ENCODE measurements at regions not wholly inside any gene's neighbourhood (a gene's known extent, or its start where the extent isn't known, plus 50 kb on each side); places are given as distances from the start of the nearest gene placed in this dataset.

- Histone ChIP-seq H3K79me2 (ENCODE audit: low read length) (no peaks in the 10 kb centered on the region), H3K4me1 (ENCODE audit: low read length) (no peaks in the 10 kb centered on the region), H3K9ac (ENCODE audit: low read length) (no peak overlapping the region), H3F3A (ENCODE audit: insufficient read depth, low read length) (no peaks in the 10 kb centered on the region), H2AFZ (ENCODE audit: low read length) (no peak overlapping the region), H3K4me2 (ENCODE audit: low read depth, low read length) (no peak overlapping the region), H3K9me2 (replicated peaks; ENCODE audit: insufficient read depth, low read length) (no peaks in the 10 kb centered on the region), H3K9me3 (replicated peaks; ENCODE audit: insufficient read depth, low read length) (no peaks in the 10 kb centered on the region), H4K20me1 (ENCODE audit: insufficient read depth, low read length) (no peaks in the 10 kb centered on the region), H3K4me3 (ENCODE audit: low read length) (no peak overlapping the region), H3K36me3 (replicated peaks; ENCODE audit: insufficient read depth, low read length) (no peaks in the 10 kb centered on the region), H3K27me3 (replicated peaks; ENCODE audit: insufficient read depth, low read length) (no peaks in the 10 kb centered on the region), H3K27ac (ENCODE audit: low read length) (no peak overlapping the region)
- no peak for DNase-seq
- TF ChIP-seq EZH2phosphoT487 (IDR thresholded peaks at IDR 0.05; ENCODE audit: low read length) (no peak), EZH2 (optimal IDR thresholded peaks at IDR 0.05; ENCODE audit: low read depth, low read length) (no peak), CTCF (IDR thresholded peaks at IDR 0.05; ENCODE audit: low read length) (no peak)
These were observed 193.6 kb upstream of the PKDCC start for GRCh38 chr2:41854227-41854626.

- no peak overlapping the region for H3K4me3 ChIP-seq (ENCODE audit: low read length)
- H3K4me2 ChIP-seq (ENCODE audit: low read depth, low read length), result no peak overlapping the region
- no peak overlapping the region for H3K27ac ChIP-seq (ENCODE audit: low read length)
- H3K36me3 ChIP-seq (replicated peaks; ENCODE audit: insufficient read depth, low read length), result no peaks in the 10 kb centered on the region
- no peaks in the 10 kb centered on the region for H3K9me2 ChIP-seq (replicated peaks; ENCODE audit: insufficient read depth, low read length)
- H3K4me1 ChIP-seq (ENCODE audit: low read length), result no peaks in the 10 kb centered on the region
- H3F3A ChIP-seq (ENCODE audit: insufficient read depth, low read length), result no peaks in the 10 kb centered on the region
- no peaks in the 10 kb centered on the region for H3K79me2 ChIP-seq (ENCODE audit: low read length)
- no peak overlapping the region for H2AFZ ChIP-seq (ENCODE audit: low read length)
- no peaks in the 10 kb centered on the region for H3K9me3 ChIP-seq (replicated peaks; ENCODE audit: insufficient read depth, low read length)
- no peaks in the 10 kb centered on the region for H3K27me3 ChIP-seq (replicated peaks; ENCODE audit: insufficient read depth, low read length)
- H3K9ac ChIP-seq (ENCODE audit: low read length), result no peak overlapping the region
- no peak for TF ChIP-seq EZH2phosphoT487 (IDR thresholded peaks at IDR 0.05; ENCODE audit: low read length)
- TF ChIP-seq CTCF (IDR thresholded peaks at IDR 0.05; ENCODE audit: low read length), result no peak
- no peak for TF ChIP-seq EZH2 (optimal IDR thresholded peaks at IDR 0.05; ENCODE audit: low read depth, low read length)
- no peaks in the 10 kb centered on the region for H4K20me1 ChIP-seq (ENCODE audit: insufficient read depth, low read length)
- DNase-seq, result no peak
These were observed 190.9 kb upstream of the PKDCC start for GRCh38 chr2:41856946-41857345.

- no peak for TF ChIP-seq EZH2 (optimal IDR thresholded peaks at IDR 0.05; ENCODE audit: low read depth, low read length)
- no peak for TF ChIP-seq CTCF (IDR thresholded peaks at IDR 0.05; ENCODE audit: low read length)
- TF ChIP-seq EZH2phosphoT487 (IDR thresholded peaks at IDR 0.05; ENCODE audit: low read length), result no peak
- no peaks in the 10 kb centered on the region for H3K9me3 ChIP-seq (replicated peaks; ENCODE audit: insufficient read depth, low read length)
- no peaks in the 10 kb centered on the region for H3K9me2 ChIP-seq (replicated peaks; ENCODE audit: insufficient read depth, low read length)
- no peak overlapping the region for H3K4me2 ChIP-seq (ENCODE audit: low read depth, low read length)
- H2AFZ ChIP-seq (ENCODE audit: low read length), result no peak overlapping the region
- no peak overlapping the region for H3K9ac ChIP-seq (ENCODE audit: low read length)
- no peaks in the 10 kb centered on the region for H3K4me1 ChIP-seq (ENCODE audit: low read length)
- no peaks in the 10 kb centered on the region for H3K79me2 ChIP-seq (ENCODE audit: low read length)
- no peaks in the 10 kb centered on the region for H3K36me3 ChIP-seq (replicated peaks; ENCODE audit: insufficient read depth, low read length)
- H3K27me3 ChIP-seq (replicated peaks; ENCODE audit: insufficient read depth, low read length), result no peaks in the 10 kb centered on the region
- no peak overlapping the region for H3K4me3 ChIP-seq (ENCODE audit: low read length)
- no peak overlapping the region for H3K27ac ChIP-seq (ENCODE audit: low read length)
- H3F3A ChIP-seq (ENCODE audit: insufficient read depth, low read length), result no peaks in the 10 kb centered on the region
- no peak for DNase-seq
- no peaks in the 10 kb centered on the region for H4K20me1 ChIP-seq (ENCODE audit: insufficient read depth, low read length)
These were observed 188.0 kb upstream of the PKDCC start for GRCh38 chr2:41859615-41860514.

Measured in MM.1S (cell line).